Hematopoietic multipotent progenitor cell treated with erythropoietin and hydrocortisone succinate and interleukin-3 and kit ligand, for 4 days (in vitro differentiated cells): ENCODE measurements at regions not wholly inside any gene's neighbourhood (a gene's known extent, or its start where the extent isn't known, plus 50 kb on each side); places are given as distances from the start of the nearest gene placed in this dataset.
"Not testable (repeated sequence)": the region's sequence is repeated elsewhere in the genome, so short reads cannot be mapped to it uniquely, and the experiment has no call there.

Source experiments
- DNase-seq: peaks from one replicate; pipeline ENCODE4 v3.0.0-alpha.2; 2015

- no peak for DNase-seq
Observed at GRCh38 chr3:66552846-66553245, 52.0 kb upstream of the LRIG1 start.

DNA sequence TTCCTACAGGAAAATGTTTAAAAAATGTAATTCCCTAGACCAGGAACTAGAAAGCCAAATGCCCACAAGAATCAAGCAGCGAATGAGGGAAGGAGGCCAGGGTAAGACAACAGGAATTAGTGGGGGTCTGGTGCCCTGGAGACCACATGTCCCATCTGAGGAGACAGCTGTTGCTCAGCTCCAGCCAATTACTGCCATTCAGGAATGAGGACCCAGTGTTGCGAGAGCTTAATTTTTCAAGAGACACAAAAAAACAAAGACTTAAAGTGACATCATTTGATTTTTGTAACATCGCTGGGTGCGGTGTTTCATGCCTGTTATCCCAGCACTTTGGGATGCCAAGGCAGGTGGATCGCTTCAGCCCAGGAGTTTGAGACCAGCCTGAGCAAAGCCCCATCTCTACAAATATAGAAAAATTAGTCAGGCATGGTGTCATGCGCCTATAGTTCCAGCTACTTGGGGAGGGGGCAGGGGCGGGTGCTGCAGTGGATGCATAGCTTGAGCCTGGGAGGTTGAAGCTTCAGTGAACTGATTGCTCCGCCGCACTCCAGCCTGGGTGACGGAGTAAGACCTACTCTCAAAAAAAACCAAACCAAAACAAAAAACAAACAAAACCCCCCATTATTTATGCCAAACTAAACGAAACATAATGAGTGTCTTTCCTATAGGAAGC is 52.8 kb upstream of the LRIG1 start:
- DNase-seq, result no peak

GRCh38 chr3:66554178-66554577 is 53.4 kb upstream of the LRIG1 start:
- no peak for DNase-seq

DNA sequence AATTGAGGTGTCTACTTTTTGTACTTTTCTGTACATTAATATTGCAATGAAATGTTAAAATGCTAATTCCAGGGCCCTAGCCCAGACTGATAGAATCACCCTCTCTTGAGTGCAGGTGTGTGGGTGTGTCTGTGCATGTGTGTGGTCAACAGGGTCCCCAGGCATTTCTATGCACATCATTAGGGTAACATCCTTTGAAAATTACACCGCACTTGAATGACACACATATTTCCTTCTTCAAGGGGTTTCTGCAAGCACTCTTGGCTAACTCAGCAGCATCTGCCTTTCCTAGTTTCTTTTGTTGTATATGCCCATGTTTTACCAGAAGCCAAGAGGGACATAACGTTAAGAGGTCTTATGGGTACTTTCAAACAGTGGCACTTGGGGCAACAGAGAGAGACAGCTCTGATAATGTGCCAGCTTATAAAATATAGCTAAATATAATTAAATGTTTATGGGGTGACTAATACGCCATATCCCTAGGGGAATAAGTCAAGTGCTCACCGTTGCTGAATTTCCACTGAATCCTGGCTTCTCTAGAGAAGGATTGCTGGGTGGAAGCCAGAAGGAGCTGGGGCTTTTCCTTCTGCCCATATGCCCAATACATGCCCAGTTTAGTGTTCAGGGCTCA is 54.5 kb upstream of the LRIG1 start:
- DNase-seq, result no peak

DNA sequence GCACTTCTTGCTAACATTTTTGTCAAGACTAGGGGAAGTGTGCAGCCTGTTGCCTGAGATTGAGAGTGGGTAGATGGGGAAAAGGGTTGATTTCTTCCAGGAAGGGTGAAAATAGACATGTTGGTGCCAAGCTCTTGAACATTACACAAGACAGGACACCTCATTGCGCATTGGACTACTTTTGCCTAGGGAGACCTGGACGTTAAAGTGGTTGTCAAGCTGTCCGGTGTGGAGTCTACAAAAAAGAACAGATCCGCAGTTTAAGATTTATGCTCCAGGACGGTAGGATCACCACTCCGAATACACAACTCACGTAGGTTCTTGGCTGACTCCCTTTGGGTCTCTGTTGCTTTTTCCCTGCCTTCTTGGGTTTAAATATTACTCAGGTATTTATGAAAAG is 56.3 kb upstream of the LRIG1 start:
- no peak for DNase-seq

DNA sequence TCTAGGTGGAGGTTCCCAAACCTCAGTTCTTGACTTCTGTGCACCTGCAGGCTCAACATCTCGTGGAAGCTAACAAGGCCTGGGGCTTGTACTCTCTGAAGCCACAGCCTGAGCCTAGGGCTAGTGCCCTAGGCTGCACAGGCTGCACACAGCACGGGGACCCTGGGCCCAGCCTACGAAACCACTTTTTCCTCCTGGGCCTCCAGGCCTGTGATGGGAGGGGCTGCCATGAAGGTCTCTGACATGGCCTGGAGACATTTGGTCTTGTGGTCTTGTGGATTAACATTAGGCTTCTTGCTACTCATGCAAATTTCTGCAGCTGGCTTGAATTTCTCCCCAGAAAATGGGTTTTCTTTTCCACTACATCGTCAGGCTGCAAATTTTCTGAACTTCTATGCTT is 59.1 kb upstream of the LRIG1 start:
- DNase-seq, result not testable (repeated sequence)

DNA sequence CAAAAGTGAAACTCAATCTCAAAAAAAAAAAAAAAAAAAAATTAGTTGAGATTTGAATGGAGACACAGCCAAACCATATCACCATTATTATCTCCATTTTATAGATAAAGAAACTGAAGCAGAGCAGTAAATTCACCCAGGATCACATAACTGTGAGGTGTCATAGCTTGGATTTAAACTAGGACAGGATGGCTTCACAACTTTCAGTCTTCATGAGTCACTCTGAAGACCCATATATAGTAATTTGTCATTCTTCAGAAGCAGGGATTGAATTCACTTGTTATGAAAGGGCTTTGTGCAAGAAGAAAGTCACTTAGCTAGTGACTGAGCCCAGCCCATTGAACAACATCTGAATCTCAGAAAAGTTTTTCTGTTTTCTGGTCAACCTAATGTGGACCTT is 60.5 kb upstream of the LRIG1 start:
- no peak for DNase-seq

DNA sequence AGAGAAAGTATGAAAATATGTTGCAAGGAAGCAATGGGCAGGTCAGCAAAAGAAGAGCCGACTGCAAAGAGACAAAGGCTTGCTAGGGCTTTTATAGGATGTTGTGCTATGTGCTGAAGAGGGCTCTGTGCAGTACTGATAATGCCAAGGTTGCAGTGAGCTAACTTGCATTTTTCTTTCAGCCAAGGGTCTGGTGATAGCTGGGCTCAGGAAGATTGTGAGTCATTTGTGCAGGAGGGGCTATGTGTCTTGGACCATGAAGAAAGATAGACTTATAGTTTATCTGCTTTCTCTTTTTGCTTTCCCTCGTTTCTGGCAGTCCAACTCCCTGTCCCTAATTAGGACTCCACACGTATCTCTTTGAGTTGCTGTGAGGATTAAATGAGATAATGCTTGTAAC is 64.5 kb upstream of the LRIG1 start:
- peak; percentile 43 for DNase-seq

DNA sequence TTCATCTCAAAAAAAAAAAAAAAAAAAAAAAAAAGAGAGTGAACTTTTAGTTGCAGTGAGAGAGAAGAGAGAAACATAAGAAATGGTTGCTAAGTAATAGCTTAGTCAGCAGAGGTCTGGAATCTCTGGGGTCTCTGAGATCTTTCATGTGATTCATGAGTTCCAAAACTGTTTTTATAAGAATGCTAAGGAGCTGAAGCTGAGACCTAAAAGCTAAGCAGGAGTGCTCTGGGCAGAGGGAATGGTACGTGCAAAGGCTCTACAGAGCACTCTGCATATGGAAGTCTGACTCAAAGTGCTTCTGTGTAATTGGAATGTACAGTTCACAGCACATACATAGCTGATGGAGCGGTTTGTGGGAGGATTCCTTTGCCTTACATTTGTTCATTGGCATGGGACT is 66.3 kb upstream of the LRIG1 start:
- DNase-seq, result no peak

DNA sequence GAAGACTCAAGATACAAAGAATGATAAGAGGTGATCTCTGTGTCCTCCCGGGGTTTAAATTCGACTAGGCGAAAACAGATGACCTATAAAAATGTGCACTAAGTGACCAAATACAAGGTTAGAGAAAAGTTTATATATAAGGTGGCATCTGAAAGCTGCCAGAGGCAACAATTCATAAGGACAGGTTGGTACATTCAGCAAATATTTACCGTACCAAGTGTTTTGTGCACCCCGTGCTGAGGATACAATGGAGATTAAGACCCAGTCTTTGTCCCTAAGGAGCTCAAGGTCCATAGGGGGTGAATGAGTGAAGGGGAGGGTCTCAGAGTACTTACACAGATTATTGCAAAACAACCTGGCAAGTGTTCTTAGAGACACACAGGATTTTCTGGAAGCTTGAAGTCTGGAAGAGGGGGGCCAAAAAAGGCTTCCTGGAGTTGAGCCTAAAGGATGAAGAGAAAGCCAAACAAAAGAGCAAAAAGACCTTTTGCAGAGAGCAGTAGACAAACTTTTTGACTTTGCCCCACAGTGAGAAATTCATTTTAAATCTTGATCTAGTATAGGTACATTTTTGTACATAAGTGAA is 71.4 kb upstream of the LRIG1 start:
- no peak for DNase-seq

GRCh38 chr3:66572938-66573710 is 72.3 kb upstream of the LRIG1 start:
- peak; percentile 15 for DNase-seq

- DNase-seq, result no peak
Observed at GRCh38 chr3:66574091-66574490, 73.3 kb upstream of the LRIG1 start.

GRCh38 chr3:66577426-66578203 is 76.8 kb upstream of the LRIG1 start:
- DNase-seq, result no peak

DNA sequence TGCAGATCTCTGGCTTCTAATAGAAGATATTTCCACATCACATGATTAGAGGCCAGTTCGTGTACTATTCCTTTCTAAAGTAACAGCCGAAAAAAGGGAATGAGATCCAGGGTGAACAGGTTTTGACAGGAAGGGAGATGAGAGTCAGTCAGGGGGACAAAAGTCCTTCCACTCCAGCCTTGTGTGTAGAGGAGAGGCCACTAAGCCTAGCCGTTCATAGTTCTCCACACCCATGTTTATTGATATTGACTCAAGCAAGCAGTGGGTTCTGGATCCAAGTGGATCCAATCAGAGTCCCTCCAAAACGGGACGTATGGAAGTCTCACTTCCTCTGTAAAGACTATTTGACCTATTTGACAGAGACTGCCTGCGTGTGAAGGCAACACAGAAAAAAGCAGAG is 80.4 kb upstream of the LRIG1 start:
- DNase-seq, result no peak

DNA sequence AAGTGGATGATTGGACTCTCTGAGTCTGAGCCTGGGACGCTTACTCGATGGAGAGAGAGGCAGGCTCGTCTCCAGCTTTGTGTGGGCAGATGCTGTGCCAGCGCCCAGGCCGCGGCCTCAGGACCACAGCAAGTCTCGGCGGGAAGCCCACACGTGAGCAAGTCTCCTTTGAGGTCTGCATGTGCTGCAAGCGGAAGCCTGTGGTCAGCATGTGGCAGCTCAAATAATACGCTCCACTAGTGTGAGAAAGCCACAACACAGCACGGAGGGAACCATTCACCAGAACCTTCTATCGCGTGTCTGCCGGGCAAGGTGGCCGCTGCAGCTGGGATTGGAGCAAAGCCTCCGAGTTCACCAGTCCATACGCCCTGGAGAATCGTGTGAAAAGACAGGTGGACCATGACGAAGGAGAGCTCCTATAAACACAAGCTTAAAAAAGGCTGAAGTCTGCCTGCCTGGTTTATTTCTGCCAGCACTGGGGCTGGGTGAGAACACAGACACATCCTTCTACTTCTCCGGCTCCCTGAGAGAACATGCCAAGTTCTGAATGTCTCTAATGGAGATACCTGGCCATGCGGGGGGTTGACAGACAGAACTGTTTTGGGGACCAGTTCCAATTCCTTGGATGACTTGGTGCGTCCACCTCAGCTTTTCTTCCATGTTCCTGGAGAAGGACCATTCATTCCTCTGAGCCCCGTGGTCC is 82.0 kb upstream of the LRIG1 start:
- DNase-seq, result peak; percentile 23

DNA sequence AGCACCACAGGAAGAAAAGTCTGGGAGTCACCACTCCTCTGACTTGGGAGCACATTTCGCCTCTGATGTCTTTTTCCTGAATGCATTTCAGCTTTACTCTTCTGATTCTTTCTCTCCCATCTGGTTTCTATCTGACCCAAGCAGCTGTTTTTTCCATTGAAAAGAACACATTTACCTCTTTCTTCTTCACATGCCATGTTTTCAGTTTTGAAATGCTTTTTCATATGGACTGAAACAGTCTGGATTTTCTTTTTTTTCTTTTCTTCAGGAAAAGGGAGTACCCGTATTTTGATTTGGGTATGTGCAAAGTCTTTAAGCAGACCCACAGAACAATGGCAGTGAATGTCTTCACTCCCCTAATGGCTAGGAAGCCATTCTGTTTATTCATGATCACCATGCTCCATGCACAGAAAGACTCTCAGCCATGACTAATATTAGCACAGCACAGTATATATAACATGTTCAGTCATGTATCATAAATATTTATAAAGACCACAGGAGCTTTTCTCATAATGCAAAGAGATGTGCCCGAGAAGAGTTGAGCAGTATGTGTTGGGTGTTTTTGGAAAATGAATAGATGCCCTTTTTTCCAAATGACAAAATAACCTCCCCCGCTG is 82.7 kb upstream of the LRIG1 start:
- no peak for DNase-seq

DNA sequence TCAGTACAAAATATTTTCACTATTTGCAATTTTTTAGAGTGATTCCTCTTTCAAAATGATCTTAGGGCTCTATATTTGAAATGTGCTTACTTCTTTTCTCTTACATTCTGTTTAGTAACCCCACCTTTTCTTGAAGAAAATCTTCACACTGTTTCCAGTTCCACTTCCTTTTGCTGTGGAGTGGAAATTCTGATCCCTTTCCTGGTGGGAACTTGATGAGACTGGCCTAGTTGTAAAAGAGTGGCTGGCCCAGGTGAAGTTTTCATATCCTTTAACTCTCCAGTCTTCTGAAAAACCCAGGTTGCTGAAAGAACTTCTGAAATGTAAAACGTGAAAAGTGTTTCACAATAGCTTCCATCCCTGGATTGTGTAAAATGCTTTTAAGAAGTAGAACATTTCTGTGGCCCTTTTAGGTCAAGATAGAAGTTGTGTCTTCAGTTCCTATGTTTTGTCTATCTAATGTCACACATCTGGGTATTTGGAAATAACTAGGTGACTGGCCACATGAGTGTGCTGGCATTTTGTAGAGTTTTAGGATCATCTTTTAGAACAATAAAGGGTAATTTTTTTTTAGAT is 84.8 kb upstream of the LRIG1 start:
- DNase-seq, result peak; percentile 2

GRCh38 chr3:66586853-66587252 is 86.0 kb upstream of the LRIG1 start:
- DNase-seq, result no peak

DNA sequence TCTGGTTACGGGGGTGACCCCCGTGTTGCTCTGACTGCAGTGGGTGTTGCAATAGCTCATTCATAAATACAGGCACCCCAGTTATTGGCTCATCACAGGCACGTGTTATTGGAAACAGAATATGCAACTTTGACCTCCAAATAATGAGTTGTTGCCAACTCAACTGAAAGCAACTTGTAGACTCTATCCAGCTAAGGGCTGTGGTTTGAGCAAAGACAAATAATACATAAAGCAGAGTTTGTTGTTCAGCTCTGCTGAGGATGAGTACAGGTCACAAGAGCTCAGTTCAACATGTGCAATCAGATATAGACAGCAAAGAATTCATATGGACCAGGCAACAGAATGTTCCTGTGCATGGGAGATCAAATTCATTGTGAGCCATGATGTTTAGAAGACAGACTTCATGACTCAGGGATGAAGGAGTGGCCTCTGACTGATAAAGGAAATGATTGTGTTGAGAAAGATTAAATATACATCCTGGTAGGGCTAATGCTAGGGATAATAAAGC is 87.6 kb upstream of the LRIG1 start:
- DNase-seq, result no peak

DNA sequence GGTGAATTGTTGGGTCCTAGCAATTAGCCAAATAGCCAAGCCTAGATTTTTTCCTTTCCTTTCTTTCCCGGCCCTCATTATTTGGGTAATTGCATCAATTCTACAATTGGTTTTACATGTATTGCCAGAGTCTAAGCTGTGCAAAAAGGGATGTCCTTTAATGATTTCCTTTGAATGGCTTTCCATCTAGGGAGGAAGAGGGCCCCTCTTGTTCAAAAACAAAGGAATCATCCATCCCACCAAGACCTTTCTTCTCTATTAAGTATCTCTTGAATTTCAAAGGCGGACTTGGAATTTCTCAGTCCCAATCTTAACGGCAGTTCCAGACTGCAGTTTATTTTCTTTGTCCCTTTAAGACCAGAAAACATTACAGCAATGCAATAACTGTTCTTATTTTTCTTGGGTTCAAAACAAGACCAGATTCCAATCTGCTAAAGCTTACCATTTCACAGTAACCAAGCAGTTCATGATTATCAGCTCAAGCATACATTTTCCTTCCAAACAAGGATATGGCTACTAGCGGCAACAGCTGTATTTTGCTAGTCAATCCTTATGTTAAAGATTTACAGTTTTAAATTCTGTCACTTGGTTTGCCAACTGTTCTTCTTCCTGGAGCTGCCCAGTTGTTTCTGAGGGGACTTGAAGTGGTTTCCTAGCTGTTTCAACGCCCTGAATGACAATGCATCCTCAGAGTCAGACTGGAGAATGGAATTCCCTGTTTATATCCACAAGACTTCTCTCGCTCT is 91.4 kb upstream of the LRIG1 start:
- DNase-seq, result no peak
